ENCODE measurements at regions not wholly inside any gene's neighbourhood (a gene's known extent, or its start where the extent isn't known, plus 50 kb on each side); places are given as distances from the start of the nearest gene placed in this dataset.

DNA sequence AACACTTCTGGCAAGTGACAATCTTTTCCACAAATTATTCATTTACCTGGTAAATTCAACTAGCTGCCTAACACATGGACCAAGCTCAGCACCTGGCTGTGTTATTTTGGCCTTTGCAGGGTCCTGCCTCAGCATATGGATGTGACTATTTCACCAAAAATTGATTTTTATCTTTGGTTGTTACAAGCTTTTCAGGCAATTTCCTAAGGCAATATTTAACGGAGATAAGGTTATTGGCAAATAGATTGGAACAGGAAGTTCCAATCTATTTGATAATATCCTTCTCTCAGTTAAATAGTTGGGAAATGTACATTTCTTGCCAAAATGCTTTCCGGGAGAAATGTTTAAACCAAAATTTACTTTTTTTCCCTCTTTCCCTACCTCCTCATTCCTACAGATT is 415.2 kb upstream of the SMARCA2 start:
- Histone ChIP-seq H3K27me3 (replicated peaks) (no peaks in the 10 kb centered on the region), H3K4me1 (replicated peaks) (no peaks in the 10 kb centered on the region), H3K4me3 (no peak overlapping the region), H3K27ac (no peak overlapping the region), H3K36me3 (no peaks in the 10 kb centered on the region), H3K9me3 (replicated peaks) (no peaks in the 10 kb centered on the region)
- DNase-seq (ENCODE audit: low read depth in 1 of 2, low spot score in 2 of 2): no peak

DNA sequence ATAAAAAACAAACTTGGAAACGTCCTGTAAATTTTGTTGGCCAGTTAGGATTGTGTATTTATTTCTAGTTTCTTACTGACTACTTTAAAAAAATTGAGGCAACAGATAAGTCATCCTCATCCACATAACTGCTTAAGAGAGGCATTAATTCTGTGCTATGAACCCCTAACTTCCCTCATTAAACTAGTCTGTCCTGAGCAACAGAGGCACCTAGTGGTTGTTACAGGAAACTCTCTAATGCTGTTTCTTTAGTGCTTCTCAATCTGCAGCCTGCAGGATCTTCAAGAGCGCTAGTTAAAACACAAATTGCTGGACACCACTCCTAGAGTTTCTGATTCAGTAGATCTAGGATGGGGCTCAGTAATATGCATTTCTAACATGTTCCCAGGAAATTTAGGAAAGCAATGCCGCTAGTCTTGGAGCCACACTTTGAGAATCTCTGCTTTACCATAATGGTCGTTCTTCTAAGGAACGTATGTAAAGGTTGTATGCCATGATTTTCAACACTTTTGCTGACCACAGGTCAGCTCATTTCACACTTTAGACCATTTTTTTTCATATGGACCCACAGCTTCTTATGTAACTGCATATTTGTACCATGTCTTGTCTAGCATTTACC is 410.1 kb upstream of the SMARCA2 start:
- peak in 1 of 2 experiments; percentile 1 for DNase-seq (ENCODE audit: low read depth in 1 of 2, low spot score in 2 of 2)
- Histone ChIP-seq H3K27ac (no peak overlapping the region), H3K27me3 (replicated peaks) (no peaks in the 10 kb centered on the region), H3K4me3 (no peak overlapping the region), H3K4me1 (replicated peaks) (no peaks in the 10 kb centered on the region), H3K36me3 (no peaks in the 10 kb centered on the region), H3K9me3 (replicated peaks) (no peaks in the 10 kb centered on the region)

DNA sequence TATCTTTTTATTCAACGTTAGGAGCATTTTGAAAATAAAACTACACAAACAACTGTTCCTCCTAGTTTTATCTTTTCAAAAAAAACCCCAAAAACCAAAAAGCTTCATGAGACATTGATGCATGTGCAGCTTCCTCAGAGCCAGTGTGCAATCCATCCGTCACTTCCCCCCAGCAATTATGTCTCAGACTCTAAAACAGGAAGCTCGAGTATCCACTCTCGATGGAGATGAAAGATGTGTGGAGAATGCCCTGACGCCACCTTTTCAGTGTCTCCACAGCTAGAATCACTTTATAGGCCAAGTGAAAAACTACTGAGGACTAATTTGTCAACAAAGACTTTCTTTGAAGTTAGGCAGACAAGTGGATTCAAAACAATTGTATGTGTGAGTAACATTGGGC is 408.9 kb upstream of the SMARCA2 start:
- H3K27me3 ChIP-seq (replicated peaks): no peaks in the 10 kb centered on the region
- no peaks in the 10 kb centered on the region for H3K9me3 ChIP-seq (replicated peaks)
- DNase-seq (ENCODE audit: low read depth in 1 of 2, low spot score in 2 of 2): no peak
- H3K27ac ChIP-seq: no peak overlapping the region
- H3K4me3 ChIP-seq: no peak overlapping the region
- no peaks in the 10 kb centered on the region for H3K36me3 ChIP-seq
- H3K4me1 ChIP-seq (replicated peaks): no peaks in the 10 kb centered on the region

DNA sequence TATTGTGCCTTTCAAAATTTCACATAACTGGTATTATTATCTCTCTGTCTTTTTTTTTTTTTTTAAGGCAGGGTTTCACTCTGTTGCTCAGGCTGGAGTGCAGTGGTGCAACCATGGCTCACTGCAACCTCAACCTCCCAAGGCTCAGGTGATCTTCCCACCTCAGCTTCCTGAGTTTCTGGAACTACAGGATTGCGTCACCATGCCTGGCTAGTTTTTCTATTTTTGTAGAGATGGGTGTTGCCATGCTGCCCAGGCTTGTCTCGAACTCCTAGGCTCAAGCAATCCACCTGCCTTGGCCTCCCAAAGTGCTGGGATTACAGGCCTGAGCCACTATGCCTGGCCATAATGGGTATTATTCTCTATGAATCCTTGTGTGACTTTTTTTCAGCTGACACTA is 402.3 kb upstream of the SMARCA2 start:
- H3K4me1 ChIP-seq (replicated peaks): no peaks in the 10 kb centered on the region
- no peaks in the 10 kb centered on the region for H3K36me3 ChIP-seq
- H3K4me3 ChIP-seq: no peak overlapping the region
- no peak for DNase-seq (ENCODE audit: low read depth in 1 of 2, low spot score in 2 of 2)
- no peaks in the 10 kb centered on the region for H3K9me3 ChIP-seq (replicated peaks)
- no peak overlapping the region for H3K27ac ChIP-seq
- no peaks in the 10 kb centered on the region for H3K27me3 ChIP-seq (replicated peaks)

DNA sequence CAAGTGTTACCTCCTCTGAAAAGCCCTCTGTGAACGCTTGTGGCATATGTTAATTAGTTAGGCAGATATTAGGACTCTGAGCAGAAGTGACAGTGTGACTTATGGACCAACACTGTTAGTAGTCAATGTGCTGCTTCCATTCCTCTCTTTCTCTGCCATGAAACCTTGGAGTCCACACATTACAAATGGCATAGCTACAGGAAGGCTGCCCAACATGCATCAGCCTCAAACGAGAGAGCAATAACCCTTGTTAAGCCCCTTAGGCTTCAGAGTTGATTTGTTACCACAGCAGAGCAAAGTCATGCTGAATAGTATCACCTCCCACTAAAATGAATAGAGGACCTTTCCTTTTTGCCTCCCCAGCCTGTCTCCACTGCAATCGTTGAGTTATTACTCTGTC is 397.7 kb upstream of the SMARCA2 start:
- Histone ChIP-seq H3K4me3 (no peak overlapping the region), H3K36me3 (no peaks in the 10 kb centered on the region), H3K27ac (no peak overlapping the region), H3K4me1 (replicated peaks) (no peaks in the 10 kb centered on the region), H3K27me3 (replicated peaks) (no peaks in the 10 kb centered on the region), H3K9me3 (replicated peaks) (no peaks in the 10 kb centered on the region)
- DNase-seq (ENCODE audit: low read depth in 1 of 2, low spot score in 2 of 2): no peak

DNA sequence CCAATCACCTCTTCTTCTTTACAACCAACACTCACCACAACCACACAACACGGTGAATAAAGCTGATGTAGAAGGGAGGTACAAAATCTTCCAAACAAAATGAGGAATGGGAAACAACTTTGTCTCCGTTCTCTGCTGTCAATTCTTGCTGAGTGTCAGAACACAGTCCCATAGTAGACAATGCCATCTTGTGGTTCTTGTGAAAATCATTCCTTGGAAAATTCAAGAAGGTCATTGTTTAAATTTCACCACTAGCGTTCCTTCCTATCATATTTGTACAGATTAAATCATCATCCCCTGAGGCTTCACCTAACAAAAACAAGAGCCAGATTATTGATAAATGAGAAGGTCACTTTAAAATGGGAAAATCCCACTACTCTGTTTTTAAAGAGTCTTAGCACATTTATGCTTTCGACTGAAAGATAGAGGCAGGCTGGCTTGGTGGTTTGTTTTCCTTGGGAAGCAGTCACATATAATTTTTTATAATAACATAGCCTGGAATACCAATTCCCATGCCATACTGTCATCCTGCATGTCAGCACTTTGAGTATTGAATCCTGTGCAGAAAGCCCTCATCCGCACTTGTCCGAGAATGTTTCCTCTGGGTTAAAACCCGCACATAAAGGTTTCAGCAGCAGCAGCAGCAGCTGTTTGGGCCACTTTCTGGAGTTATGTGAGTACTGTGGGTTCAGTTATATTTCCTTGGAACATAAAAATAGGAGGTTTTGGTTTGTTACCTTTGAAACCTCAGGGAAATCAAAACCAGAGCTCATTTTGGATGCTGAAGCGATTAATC is 395.0 kb upstream of the SMARCA2 start:
- DNase-seq (ENCODE audit: low read depth in 1 of 2, low spot score in 2 of 2): no peak
- Histone ChIP-seq H3K27ac (no peak overlapping the region), H3K9me3 (replicated peaks) (no peaks in the 10 kb centered on the region), H3K4me1 (replicated peaks) (no peaks in the 10 kb centered on the region), H3K27me3 (replicated peaks) (no peaks in the 10 kb centered on the region), H3K4me3 (no peak overlapping the region), H3K36me3 (no peaks in the 10 kb centered on the region)

DNA sequence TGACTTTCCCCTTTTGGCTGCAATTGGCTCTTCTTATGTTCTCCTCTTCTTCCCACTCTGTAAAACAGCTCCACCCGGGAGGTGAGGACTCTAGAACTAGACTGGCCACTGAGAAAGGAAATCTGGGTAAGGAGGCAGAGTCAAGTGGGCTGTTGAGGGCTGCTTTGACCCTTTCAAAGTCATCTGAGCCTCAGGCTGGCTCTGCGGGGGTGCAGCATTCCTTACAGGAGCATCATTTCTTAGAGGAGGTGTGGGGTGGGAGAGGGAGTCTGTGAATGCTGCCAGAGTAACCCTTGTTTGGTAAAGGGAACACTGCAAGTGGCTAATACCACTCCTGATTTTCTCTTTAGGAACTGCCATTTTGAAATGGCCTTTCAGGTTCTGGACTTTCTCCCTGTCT is 377.7 kb upstream of the SMARCA2 start:
- no peaks in the 10 kb centered on the region for H3K4me1 ChIP-seq (replicated peaks)

DNA sequence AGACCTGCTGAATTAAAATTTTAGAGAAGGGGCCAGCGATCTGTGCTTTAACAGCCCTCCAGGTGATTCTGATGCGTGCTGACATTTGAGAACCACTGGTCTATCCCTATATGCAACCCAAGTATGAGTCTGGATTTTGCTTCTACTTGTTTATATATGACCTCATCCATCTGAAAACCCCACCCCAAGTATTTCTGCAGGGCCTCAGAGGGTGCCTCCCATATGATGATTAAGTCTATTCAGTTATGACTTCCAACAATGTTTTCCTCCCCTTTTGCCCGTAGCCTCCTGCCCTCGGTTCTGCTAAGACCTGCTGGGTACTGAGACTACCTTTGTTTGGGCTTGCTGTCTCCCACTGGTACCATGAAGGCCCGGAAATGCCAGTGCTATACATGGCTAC is 376.0 kb upstream of the SMARCA2 start:
- Histone ChIP-seq H3K9me3 (replicated peaks) (no peaks in the 10 kb centered on the region), H3K27me3 (replicated peaks) (no peaks in the 10 kb centered on the region), H3K36me3 (no peaks in the 10 kb centered on the region), H3K27ac (no peak overlapping the region), H3K4me3 (no peak overlapping the region), H3K4me1 (replicated peaks) (no peaks in the 10 kb centered on the region)
- DNase-seq (ENCODE audit: low read depth in 1 of 2, low spot score in 2 of 2): no peak

More for the DNA sequence above, 377.7 kb upstream of the SMARCA2 start:
- H3K9me3 ChIP-seq (replicated peaks): no peaks in the 10 kb centered on the region
- no peaks in the 10 kb centered on the region for H3K36me3 ChIP-seq
- H3K27ac ChIP-seq: no peak overlapping the region
- DNase-seq (ENCODE audit: low read depth in 1 of 2, low spot score in 2 of 2): no peak
- no peaks in the 10 kb centered on the region for H3K27me3 ChIP-seq (replicated peaks)
- H3K4me3 ChIP-seq: no peak overlapping the region

DNA sequence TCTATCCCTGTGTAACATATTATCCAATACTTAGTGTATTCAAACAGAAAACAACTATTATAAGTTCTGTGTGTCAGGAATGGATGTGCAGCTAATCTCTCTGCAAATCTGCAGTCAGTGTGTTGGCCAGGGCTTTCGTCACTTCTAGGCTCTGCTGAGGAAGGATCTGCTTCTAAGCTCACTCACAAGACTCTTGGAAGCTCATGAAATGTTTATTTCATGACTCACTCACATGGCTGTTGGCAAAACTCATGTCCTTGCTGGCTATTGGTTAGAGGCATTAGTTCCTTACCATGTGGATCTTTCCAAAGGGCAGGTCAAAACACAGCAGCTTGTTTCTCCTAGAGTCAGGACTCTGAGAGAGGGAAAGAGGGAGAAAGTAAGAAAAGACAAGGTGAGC is 367.4 kb upstream of the SMARCA2 start:
- Histone ChIP-seq H3K4me3 (no peak overlapping the region), H3K4me1 (replicated peaks) (no peaks in the 10 kb centered on the region), H3K9me3 (replicated peaks) (no peaks in the 10 kb centered on the region), H3K27ac (no peak overlapping the region), H3K36me3 (no peaks in the 10 kb centered on the region), H3K27me3 (replicated peaks) (no peaks in the 10 kb centered on the region)
- DNase-seq (ENCODE audit: low read depth in 1 of 2, low spot score in 2 of 2): no peak

DNA sequence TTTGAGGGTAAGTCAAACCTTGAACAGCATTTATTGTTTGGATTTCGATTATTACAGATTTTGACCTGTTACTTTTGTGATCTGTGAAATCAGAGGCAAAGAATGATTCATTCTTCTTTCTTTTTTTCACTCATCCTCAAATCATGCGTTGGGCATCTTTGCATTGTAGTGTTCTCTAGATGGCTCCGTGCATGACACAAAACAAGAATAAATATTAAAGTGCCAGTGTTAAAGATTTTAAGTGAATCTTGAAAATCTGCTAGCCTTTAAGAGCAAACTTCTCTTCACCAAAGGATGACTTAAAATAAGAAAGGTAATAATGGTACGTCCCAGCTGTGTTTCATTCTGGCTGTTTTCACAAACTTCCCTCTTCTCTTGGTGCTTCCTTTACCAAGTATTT is 361.9 kb upstream of the SMARCA2 start:
- Histone ChIP-seq H3K27ac (no peak overlapping the region), H3K36me3 (no peaks in the 10 kb centered on the region), H3K4me1 (replicated peaks) (no peaks in the 10 kb centered on the region), H3K27me3 (replicated peaks) (no peaks in the 10 kb centered on the region), H3K9me3 (replicated peaks) (no peaks in the 10 kb centered on the region), H3K4me3 (no peak overlapping the region)
- no peak for DNase-seq (ENCODE audit: low read depth in 1 of 2, low spot score in 2 of 2)

DNA sequence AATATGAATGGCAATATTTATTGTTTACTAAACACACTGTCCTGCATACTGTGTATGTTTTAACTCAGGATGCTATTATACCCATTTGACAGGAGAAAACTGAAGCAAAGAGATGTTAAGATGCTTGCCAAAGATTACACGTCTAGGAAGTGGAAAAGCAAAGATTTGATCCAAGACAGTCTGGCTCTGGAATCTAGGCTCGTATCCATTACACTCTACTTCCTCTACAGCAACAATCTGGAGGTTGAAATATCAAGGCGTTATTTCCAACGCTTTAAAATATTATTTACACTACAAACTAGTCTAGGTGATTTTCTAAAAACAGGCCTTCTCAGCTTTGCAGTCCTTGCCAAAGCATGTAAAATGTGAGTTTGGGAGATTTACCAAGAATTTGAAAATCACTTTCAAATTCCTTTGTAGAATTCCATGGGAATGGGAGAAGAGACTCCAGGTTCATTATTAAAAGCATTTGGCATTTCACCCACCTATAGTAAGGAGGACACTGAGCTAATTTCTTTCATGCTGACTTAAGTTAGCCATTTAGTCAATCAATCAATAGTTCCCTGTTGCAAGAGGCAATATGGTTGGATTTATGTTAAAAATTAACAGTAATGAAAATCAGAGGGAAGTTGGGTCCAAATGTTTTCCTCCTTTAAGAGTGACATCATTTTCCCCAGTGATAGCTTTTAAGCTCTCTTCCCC is 356.3 kb upstream of the SMARCA2 start:
- Histone ChIP-seq H3K27me3 (replicated peaks) (no peaks in the 10 kb centered on the region), H3K4me1 (replicated peaks) (no peaks in the 10 kb centered on the region), H3K9me3 (replicated peaks) (no peaks in the 10 kb centered on the region), H3K4me3 (no peak overlapping the region), H3K36me3 (no peaks in the 10 kb centered on the region), H3K27ac (no peak overlapping the region)
- DNase-seq (ENCODE audit: low read depth in 1 of 2, low spot score in 2 of 2): no peak

DNA sequence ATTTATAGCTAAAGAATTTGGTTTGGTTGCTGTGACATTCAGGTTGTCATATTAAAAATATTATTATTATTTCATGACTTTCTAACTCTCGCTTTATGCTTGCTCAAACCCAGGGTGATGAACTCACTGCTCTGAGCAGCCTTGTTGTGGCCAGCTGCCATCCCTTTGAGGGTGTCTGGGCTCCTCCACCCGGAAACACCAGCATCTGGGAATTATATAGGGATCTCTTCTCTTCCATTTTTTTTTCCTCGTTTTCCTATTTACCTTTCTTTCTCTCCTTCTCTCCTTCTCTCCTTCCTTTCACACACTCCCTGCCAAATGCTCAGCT is 355.8 kb upstream of the SMARCA2 start:
- no peak overlapping the region for H3K27ac ChIP-seq
- no peak overlapping the region for H3K4me3 ChIP-seq
- no peak for DNase-seq (ENCODE audit: low read depth in 1 of 2, low spot score in 2 of 2)
- H3K4me1 ChIP-seq (replicated peaks): no peaks in the 10 kb centered on the region
- H3K36me3 ChIP-seq: no peaks in the 10 kb centered on the region
- H3K27me3 ChIP-seq (replicated peaks): no peaks in the 10 kb centered on the region
- no peaks in the 10 kb centered on the region for H3K9me3 ChIP-seq (replicated peaks)

DNA sequence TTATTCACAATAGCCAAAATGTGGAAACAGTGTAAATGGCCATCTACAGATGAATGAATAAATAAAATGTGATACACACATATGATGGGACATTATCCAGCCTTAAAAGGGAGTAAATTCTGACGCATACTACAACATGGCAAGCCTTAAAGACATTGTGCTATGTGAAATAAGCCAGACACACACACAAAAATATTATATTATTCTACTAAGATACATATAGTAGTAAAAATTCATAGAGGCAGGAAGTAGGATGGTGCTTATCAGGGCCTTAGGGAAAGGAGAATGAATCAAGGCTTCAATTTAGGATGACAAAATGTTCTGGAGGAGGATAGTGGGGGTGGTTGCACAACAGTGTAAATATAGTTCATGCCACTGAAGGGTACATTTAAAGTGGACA is 346.7 kb upstream of the SMARCA2 start:
- H3K27ac ChIP-seq: no peak overlapping the region
- DNase-seq (ENCODE audit: low read depth in 1 of 2, low spot score in 2 of 2): no peak
- no peaks in the 10 kb centered on the region for H3K9me3 ChIP-seq (replicated peaks)
- no peaks in the 10 kb centered on the region for H3K27me3 ChIP-seq (replicated peaks)
- H3K36me3 ChIP-seq: no peaks in the 10 kb centered on the region
- no peaks in the 10 kb centered on the region for H3K4me1 ChIP-seq (replicated peaks)
- no peak overlapping the region for H3K4me3 ChIP-seq

DNA sequence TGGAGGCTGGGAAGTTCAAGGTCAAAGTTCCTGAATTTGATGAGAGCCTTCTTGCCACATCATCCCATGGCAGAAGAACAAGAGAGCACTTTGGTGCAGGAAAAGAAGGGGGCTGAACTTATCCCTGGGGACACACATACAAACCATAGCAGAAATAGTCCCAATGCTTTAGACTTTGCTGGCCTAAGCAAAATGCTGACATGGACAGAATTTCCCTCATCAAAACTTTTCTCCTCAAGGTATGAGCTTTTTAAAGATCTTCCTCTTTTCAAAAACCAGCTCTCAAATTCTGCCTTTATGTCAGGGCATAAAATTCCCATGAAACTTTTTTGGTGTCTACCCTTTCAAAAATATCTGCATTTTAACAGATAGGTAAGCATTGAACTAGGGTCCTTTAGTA is 341.8 kb upstream of the SMARCA2 start:
- no peak overlapping the region for H3K4me3 ChIP-seq
- no peaks in the 10 kb centered on the region for H3K36me3 ChIP-seq
- no peaks in the 10 kb centered on the region for H3K9me3 ChIP-seq (replicated peaks)
- no peaks in the 10 kb centered on the region for H3K27me3 ChIP-seq (replicated peaks)
- no peaks in the 10 kb centered on the region for H3K4me1 ChIP-seq (replicated peaks)
- DNase-seq (ENCODE audit: low read depth in 1 of 2, low spot score in 2 of 2): no peak
- no peak overlapping the region for H3K27ac ChIP-seq

All from SJSA1 (cell line).